Peyer's patch (tissue), 4 donors: ENCODE measurements at regions not wholly inside any gene's neighbourhood (a gene's known extent, or its start where the extent isn't known, plus 50 kb on each side); places are given as distances from the start of the nearest gene placed in this dataset.
A peak's percentile ranks its signal among the peaks of the same experiment; 100 is the strongest.

Source experiments
- DNase-seq, 3 donors: peaks; one replicate each; pipeline ENCODE4 v3.0.0-alpha.2; 2017 to 2019
- H3K27ac ChIP-seq, 4 donors: fragments of 200-600 bp; sonication (generic); one replicate each; pipeline ENCODE4 v1.5.1; 2016 to 2019
- H3K27me3 ChIP-seq, 2 donors: fragments of 200-600 bp; sonication (generic); one replicate each; pipeline ENCODE4 v1.5.1; 2019
- H3K36me3 ChIP-seq, 3 donors: fragments of 200-600 bp; sonication (generic); one replicate each; pipeline ENCODE4 v1.5.1; 2016 to 2019
- H3K4me1 ChIP-seq, 4 donors: fragments of 200-600 bp; sonication (generic); one replicate each; pipeline ENCODE4 v1.5.1; 2016 to 2019
- H3K4me3 ChIP-seq, 4 donors: fragments of 200-600 bp; sonication (generic); 1 replicate in 3 of 4; 2 replicates in 1 of 4; pipeline ENCODE4 v1.5.1; 2016 to 2019; ENCODE audit warnings: mild to moderate bottlenecking in 1 of 4
- H3K9me3 ChIP-seq, 4 donors: fragments of 200-600 bp; sonication (generic); one replicate each; pipeline ENCODE4 v1.5.1; 2016 to 2019; ENCODE audit warnings: mild to moderate bottlenecking in 1 of 4
- CTCF ChIP-seq, 6 experiments: fragments of 450-650 bp in 4 of 6; fragments of 200-600 bp in 2 of 6; sonication (generic) in 1 of 6; IDR thresholded peaks; one replicate each; pipeline ENCODE4 v1.5.1; 2017 to 2019; ENCODE audit warnings: antibody characterized with exemption in 6 of 6, mild to moderate bottlenecking in 3 of 6, moderate library complexity in 1 of 6
- POLR2A ChIP-seq, 2 donors: fragments of 450-650 bp; IDR thresholded peaks; one replicate each; pipeline ENCODE4 v1.5.1; 2017; ENCODE audit warnings: antibody characterized with exemption in 2 of 2, mild to moderate bottlenecking in 2 of 2, moderate library complexity in 2 of 2

DNA sequence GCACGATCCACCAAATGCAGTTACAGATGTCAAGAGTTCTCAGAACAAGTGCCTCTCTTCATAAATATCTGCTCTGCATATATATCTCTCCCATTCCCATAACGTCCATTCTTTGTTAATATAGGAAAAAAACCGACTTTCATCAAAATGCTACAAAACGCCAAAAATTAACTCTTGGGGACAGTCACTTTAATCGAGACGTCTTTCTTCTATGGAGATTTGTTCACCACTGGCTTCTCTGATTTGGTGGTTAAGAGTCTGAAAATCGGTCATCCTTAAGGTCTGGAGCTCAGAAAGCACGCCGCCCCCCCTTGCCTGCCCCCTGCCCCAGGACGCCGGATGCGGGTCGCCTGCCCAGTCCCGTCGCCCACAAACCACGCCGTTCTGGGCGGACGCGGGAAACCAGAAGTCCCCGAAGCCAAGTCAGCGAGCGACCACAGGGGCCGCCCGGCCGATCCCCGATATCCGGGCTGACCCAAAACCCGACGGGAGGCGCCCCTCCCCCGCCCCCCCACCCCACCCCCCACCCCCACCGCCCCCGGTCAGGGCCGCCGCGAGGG, 252.7 kb downstream of the TJP1 start:
- no peaks in the 10 kb centered on the region for H3K36me3 ChIP-seq
- TF ChIP-seq CTCF (IDR thresholded peaks at IDR 0.05) (no peak), POLR2A (IDR thresholded peaks at IDR 0.05) (no peak)
- no peaks in the 10 kb centered on the region for H3K27me3 ChIP-seq
- H3K4me3 ChIP-seq, result peak overlapping the region; percentile 21 to 76 (median 40)
- DNase-seq, result no peak
- H3K4me1 ChIP-seq, result peaks cover 0 to 15% (median 0%) of the 10 kb centered on the region in 4 donors
- H3K27ac ChIP-seq, result no peak overlapping the region
- no peaks in the 10 kb centered on the region for H3K9me3 ChIP-seq

GRCh38 chr15:29568840-29569532, 253.3 kb downstream of the TJP1 start:
- TF ChIP-seq CTCF (IDR thresholded peaks at IDR 0.05) (peak in 3 of 6 experiments; percentile 36 to 47 (median 45)), POLR2A (IDR thresholded peaks at IDR 0.05) (no peak)
- DNase-seq, result peak in 2 of 3 donors; percentile 62 to 63

GRCh38 chr15:29567336-29567735, 254.9 kb downstream of the TJP1 start:
- Histone ChIP-seq H3K27me3 (no peaks in the 10 kb centered on the region), H3K36me3 (no peaks in the 10 kb centered on the region), H3K27ac (no peak overlapping the region), H3K4me1 (peaks cover 0 to 15% (median 0%) of the 10 kb centered on the region in 4 donors), H3K4me3 (no peak overlapping the region), H3K9me3 (no peaks in the 10 kb centered on the region)
- DNase-seq, result no peak
- TF ChIP-seq CTCF (IDR thresholded peaks at IDR 0.05), result no peak
- no peak for TF ChIP-seq POLR2A (IDR thresholded peaks at IDR 0.05)

More at GRCh38 chr15:29568840-29569532, 253.3 kb downstream of the TJP1 start:
- Histone ChIP-seq H3K36me3 (no peaks in the 10 kb centered on the region), H3K27ac (no peak overlapping the region), H3K4me1 (peaks cover 0 to 15% (median 0%) of the 10 kb centered on the region in 4 donors), H3K4me3 (no peak overlapping the region), H3K27me3 (no peaks in the 10 kb centered on the region), H3K9me3 (no peaks in the 10 kb centered on the region)

GRCh38 chr15:29566914-29567313, 255.4 kb downstream of the TJP1 start:
- DNase-seq, result no peak
- H3K4me3 ChIP-seq, result no peak overlapping the region
- no peak overlapping the region for H3K27ac ChIP-seq
- no peaks in the 10 kb centered on the region for H3K36me3 ChIP-seq
- H3K4me1 ChIP-seq, result peaks cover 0 to 15% (median 0%) of the 10 kb centered on the region in 4 donors
- TF ChIP-seq POLR2A (IDR thresholded peaks at IDR 0.05) (no peak), CTCF (IDR thresholded peaks at IDR 0.05) (no peak)
- H3K9me3 ChIP-seq, result no peaks in the 10 kb centered on the region
- H3K27me3 ChIP-seq, result no peaks in the 10 kb centered on the region

DNA sequence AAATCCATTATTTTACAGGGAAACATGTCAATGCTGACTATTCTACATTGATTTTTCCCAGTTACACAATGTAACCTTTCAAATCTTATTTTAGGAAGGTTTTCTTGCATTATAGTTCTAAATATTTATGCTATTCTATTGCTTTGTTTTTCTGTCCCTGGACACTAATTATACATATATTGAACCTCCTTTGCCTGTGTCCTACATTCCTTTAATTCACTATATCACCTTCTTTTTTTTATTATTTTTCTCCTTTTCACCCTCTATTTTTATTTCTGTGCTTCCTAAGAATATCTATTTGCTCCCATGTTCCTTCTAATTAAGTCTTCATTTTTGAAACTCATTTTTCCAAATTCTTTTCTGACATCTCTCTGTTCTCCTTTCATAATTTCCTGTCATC, 259.2 kb downstream of the TJP1 start:
- no peaks in the 10 kb centered on the region for H3K27me3 ChIP-seq
- DNase-seq, result no peak
- H3K9me3 ChIP-seq, result no peaks in the 10 kb centered on the region
- H3K27ac ChIP-seq, result no peak overlapping the region
- H3K4me3 ChIP-seq, result no peak overlapping the region
- H3K4me1 ChIP-seq, result no peaks in the 10 kb centered on the region
- TF ChIP-seq CTCF (IDR thresholded peaks at IDR 0.05), result no peak
- TF ChIP-seq POLR2A (IDR thresholded peaks at IDR 0.05), result no peak
- H3K36me3 ChIP-seq, result no peaks in the 10 kb centered on the region
